GM21825 (cell line): ENCODE measurements at regions not wholly inside any gene's neighbourhood (a gene's known extent, or its start where the extent isn't known, plus 50 kb on each side); places are given as distances from the start of the nearest gene placed in this dataset.
"Not testable (repeated sequence)": the region's sequence is repeated elsewhere in the genome, so short reads cannot be mapped to it uniquely, and the experiment has no call there.

Experiments
- ATAC-seq: cut with Tn5 transposase; IDR thresholded peaks from one replicate; pipeline ENCODE4 v1.9.1; 2021; ENCODE audit warnings: mild to moderate bottlenecking, moderate library complexity; ENCODE audit not compliant: unreplicated experiment

DNA sequence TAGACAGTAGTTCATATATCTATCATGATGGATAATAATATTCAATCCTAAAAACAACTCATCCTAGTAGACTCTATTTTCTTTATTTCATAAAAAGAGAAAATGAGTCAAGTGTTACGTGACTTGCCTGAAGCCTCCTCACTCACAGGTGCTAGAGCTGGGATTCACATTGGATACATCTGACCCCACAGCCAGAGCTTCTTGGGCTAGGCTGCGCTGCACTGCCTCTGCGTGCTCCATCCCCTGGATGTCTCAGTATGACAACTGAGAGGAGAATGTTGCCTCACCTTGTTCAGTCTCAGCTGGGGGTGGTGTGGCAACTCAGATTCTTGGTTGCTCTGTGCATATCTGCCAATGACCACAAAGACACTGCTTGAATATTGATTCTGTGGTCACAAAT, 286.6 kb downstream of the LIG4 start:
- no peak for ATAC-seq

DNA sequence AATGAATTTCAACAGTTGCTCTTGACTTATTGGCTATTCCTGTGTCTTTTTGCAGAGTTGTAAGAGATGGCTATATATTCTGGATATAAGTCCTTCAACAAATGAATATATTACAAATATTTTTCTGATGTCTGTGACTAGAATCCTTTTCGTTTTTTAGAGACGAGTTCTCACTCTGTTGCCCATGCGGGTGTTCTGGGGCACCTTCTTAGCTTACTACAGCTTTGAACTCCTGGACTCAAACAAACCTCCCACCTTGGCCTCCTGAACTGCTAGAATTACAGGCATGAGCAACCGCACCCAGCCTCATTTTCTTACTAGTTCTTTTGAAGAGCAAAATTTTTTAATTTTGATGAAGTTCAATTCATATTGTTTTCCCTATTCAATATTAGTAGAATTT, 287.8 kb downstream of the LIG4 start:
- no peak for ATAC-seq

DNA sequence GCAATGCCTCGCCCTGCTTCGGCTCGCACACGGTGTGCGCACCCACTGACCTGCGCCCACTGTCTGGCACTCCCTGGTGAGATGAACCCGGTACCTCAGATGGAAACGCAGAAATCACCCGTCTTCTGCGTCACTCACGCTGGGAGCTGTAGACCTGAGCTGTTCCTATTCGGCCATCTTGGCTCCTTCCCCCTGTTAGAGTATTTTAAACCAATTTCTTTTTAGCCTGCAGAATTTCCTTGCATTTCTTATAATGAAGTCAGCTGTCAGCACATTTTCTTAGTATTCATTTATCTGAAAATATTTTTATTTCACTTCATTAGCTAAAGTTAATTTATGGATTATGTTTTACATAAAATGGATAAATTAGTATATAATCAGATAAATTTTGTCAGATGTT, 288.8 kb downstream of the LIG4 start:
- not testable (repeated sequence) for ATAC-seq

DNA sequence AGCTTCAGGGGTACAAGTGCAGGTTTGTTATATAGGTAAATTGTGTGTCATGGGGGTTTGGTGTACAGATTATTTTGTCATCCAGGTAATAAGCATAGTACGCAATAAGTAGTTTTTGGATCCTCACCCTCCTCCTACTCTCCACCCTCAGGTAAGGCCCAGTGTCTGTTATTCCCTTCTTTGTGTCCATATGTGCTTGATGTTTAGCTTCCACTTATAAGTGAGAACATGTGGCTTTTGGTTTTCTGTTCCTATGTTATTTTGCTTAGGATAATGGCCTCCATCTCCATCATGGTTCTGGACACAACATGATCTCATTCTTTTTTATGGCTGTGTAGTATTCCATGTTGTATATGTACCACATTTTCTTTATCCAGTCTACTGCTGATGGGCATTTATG, 298.4 kb downstream of the LIG4 start:
- not testable (repeated sequence) for ATAC-seq

DNA sequence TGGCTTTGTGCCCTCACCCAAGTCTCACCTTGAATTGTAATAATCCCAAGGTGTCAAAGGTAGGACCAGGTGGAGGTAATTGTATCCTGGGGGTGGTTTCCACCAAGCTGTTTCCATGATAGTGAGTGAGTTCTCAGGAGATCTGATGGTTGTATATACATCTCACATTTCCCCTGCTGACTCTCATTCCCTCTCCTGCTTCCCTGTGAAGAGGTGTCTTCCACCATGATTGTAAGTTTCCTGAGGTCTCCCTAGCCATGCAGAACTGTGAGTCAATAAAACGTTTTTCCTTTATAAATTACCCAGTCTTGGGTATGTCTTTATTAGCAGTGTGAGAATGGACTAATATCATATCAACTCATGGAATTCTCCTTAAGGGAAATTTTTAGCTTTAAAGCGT, 302.6 kb downstream of the LIG4 start:
- no peak for ATAC-seq

DNA sequence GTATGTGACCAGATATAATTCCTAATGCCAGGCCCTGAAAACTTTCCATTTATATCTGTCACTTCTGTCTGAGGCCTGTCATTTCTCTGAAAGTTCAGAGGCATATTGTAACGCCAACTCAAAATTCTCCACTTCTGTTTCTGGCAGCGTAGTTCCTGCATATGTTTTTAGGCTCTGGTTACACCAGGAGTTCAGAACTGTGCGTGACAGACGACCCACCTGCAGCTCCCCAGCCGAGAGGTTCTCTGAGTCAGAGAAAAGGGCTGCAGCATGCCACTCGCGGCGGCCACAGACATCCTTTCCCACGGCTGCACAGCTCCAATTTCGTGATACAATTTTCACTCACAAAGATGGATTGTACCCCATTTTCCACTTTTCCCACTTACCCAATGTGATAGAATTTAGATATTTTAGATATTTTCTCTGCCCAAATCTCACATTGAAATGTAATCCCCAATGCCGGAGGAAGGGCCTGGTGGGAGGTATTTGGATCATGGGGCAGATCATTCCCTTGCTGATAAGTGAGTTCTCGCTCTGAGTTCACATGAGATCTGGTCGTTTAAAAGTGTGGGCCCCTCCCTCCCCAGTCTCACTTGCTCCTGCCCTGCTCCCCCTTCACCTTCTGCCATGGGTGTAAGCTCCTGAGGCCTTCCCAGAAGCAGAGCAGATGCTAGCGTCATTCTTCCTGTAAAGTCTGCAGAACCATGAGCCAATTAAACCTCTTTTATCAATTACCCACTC, 308.1 kb downstream of the LIG4 start:
- ATAC-seq: no peak

DNA sequence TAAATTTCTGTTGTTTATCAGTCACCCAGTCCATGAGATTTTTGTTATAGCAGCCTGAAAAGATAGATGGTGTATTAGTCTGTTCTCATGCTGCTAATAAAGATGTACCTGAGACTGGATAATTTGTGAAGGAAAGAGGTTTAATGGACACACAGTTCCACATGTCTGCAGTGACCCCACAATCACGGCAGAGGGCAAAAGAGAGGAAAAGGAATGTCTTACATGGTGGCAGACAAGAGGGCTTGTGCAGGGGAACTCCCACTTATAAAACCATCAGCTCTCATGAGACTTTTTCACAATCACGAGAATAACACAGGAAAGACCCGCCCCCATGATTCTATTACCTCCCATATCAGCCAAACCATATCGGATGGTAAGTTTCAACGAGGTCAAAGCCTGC, 309.2 kb downstream of the LIG4 start:
- no peak for ATAC-seq

DNA sequence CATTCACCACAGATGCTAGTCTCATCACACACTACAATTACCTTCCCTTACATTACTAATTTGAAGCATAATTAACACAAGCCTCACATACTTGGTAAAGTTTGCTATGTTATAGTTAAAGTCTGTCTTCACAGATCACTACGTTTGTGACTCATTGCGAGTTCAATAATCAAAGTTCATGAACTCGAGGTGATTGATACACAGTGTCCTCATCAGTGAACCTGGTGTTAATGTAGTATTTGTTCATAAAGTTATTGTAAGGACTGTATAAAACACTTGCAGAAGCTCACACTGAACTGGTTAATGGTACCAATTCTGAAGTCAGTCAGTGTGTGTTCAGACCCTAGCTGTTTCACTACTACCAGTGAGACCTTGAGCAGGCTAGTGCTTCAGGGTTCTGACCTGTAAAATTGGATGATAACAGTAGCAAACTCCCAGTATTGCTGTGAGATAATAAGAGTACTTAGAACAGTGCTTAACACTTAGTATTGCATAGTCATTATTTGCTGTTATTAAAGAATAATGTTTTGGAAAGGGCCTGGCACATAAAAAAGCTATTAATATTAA, 313.3 kb downstream of the LIG4 start:
- no peak for ATAC-seq

DNA sequence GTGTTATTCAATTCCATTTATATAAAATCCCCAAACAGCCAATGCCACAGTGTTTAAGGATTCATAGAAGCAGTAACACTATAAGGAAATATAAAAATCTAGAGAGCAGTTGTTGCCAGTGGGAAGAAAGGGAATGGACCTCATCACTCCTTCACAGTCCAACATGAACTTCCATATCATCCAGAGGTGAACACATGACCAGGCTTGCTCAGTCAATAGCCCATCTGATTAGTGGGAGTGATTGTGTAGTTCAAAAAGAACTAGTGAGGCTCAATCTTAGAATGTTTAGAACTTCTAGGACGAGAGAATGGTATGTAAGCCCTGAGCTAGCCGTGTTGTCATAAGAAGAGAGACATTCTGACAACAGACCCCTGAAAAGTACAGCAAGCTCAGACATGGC, 314.1 kb downstream of the LIG4 start:
- ATAC-seq: no peak

DNA sequence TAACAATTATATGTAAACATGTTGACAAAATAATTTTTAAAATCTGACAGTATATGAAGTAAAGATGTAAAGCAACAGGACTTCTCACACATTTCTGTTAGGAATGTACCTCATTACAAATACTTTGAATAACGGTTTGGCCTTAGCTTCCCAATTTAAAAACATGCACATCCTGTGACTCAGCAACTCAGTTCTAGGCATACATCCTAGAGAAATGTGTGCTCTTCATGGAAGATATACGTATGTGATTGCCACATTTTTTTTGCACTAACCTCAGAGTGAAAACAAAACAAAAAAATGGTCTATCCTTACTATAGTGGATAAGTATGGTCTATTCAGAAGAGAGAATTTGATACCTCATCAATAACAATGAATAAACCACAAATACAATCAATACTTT, 314.6 kb downstream of the LIG4 start:
- ATAC-seq: no peak

DNA sequence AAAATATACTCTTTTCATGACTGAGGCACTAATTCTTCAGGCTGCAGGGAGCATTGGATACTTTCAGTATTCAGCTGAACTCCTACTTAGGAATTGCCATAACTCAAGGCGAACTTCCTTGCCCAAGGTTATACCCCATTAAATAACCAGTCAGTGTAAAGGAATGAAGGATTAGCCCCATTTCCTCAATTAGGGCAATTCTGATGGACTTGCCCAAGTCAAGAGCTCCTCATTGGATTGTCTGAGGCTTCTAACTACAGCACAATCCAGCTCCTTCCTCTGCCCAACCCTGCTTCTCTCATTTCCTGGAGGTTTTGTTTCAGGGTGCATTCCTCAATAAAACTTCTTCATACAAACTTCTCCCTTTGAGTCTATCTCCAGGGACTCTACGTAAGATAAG, 329.2 kb downstream of the LIG4 start:
- no peak for ATAC-seq

DNA sequence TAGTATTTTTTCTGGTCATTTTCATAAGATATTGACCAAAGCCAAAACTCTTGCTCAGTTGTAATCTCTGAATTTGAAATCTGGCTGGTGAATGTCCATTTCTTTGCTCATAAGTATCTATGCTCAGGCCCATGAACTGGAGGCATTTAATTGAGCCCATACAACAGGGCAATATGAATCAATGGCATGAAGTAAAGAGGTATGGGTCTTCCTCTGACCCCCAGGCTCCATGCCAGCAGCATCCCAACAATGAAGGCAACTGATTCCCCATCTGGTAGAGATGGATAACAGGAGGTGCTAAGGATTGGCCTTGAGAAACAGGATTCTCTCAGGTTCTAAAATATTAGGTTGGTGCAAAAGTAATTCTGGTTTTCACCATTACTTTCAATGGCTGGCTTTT, 330.8 kb downstream of the LIG4 start:
- ATAC-seq: no peak

DNA sequence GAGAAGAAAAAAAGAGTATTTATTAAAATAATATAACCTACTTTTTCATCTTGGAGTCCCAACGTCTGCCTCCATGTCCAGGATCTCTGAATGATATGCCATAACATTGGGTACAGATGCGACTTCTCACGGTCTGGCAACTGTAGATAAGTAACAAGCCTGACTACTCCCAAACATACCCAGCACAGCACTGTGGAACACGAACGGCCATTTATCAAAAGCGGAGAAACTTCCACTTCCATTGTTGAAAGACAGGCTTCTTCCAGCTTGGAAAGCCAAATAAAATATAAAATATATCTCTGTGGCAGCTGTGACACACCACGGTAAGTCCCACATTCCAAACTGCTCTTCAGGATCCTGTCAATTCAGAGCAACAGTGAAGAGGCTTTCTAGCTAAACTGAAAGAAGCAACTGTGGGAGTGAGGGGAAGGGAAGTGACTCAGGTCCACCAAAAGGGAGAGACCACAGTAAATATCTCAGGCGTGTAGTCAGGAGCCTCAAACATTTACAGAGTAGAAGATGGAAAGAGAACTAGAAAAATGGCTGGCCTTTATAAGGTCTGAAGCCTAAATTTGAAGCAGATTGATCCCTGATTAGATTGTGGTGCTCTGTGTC, 331.7 kb downstream of the LIG4 start:
- no peak for ATAC-seq

DNA sequence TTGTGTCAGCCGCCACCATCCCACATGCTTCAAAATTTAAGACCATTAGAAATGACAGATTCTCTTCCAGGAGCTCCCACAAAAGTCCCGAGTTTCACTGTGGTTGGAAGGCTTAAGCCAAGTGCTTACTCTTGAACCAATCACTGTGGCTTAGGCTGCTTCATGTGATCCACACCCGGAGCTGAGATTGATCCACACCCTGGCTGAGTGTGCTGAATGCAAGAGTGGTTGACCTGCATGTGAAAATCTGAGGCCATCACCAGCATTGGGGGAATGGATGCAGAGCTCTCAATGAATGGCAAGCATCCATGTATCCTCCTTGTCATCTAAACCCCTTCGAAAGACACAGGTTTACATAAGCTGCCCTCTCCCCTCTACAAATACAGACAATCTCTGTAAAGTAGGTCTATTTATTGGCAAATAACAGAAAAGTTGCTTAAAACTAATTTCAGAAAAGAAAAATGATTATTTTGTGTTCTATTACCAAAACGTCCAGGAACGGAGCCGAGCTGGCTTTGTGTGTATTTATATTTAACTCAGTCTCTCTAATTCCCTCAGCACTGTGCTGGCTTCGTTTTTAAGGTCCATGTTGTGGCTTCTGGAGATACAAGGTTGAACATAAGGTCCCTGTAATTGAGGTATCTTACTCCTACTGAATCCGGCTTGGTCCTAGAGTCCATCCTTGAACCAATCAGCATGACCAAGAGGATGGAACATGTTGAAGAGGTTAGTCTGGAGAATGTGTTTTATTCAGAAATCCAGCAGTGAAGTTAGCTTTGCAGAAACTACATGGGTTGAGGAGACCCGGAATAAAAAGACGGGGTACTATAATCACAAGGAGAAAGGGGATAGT, 332.4 kb downstream of the LIG4 start:
- ATAC-seq: no peak

DNA sequence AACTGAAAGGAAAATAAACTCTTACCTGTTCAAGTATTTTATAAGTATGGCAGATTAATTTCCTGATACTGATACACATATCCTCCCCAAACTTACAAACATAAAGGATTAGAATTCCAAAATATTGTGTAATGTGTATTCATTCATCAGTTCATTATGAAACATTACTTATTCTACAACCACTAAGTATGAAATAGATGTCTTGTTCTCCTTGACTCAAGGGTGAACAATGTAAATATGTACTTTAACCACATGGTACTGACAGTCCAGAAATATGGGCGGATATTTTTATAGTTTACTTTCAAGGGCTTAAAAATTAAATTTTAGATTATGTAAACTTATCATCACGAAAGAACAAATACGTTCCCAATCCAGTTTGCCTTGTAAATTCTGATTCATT, 334.0 kb downstream of the LIG4 start:
- ATAC-seq: no peak

DNA sequence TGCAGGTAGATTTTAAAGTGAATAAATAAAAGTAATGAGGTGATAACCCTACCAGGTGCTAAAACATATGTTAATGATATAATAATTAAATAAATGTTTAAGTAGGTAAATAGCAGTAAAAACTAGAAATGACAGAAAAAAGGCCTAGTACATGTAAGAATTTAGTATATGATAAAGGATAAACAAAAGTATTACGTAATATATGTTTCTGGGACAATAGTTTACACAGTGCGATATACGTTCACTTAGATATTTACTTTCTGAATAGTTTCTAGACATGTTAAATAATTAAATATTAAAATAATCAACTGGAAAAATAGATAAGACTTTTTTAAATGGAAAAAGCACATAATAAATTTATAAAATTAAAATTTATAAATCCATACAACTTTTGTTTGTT, 340.9 kb downstream of the LIG4 start:
- ATAC-seq: no peak

DNA sequence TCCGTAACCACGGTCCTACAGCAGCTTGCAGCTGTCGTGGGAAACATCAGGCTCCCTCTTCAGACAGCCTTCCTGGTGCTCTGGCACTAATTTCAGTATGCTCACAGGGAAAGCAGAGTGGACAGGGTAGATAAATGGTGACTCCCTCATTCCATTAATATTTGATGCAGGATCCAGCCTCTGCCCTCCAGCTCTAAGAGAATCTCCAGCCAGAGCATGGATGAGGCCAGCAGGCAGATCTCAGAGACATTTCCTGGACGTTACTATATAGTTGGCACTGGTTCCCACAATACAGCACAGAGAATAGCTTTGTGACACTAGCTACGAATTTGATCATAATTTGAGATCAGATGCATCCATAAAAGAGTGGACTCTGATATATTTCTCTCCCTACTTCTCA, 341.4 kb downstream of the LIG4 start:
- ATAC-seq: no peak

DNA sequence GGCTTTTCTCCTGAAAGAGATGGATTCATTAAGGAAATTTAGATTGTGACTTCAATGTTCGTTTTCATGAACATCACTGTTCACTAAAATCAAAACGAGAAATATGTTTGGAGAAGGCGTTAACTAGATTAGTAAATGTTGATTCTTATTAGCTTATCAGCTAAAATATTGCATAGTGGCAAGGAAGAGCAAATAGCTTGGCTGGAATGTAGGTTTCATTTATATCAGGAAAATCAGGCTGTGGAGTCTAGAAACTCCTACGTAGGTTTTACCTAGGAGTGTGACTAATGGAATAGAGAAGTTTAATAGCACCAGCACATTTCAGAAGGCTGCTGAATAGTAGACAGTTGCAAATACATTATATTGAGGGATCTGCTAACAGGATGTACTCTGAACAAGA, 344.9 kb downstream of the LIG4 start:
- no peak for ATAC-seq

DNA sequence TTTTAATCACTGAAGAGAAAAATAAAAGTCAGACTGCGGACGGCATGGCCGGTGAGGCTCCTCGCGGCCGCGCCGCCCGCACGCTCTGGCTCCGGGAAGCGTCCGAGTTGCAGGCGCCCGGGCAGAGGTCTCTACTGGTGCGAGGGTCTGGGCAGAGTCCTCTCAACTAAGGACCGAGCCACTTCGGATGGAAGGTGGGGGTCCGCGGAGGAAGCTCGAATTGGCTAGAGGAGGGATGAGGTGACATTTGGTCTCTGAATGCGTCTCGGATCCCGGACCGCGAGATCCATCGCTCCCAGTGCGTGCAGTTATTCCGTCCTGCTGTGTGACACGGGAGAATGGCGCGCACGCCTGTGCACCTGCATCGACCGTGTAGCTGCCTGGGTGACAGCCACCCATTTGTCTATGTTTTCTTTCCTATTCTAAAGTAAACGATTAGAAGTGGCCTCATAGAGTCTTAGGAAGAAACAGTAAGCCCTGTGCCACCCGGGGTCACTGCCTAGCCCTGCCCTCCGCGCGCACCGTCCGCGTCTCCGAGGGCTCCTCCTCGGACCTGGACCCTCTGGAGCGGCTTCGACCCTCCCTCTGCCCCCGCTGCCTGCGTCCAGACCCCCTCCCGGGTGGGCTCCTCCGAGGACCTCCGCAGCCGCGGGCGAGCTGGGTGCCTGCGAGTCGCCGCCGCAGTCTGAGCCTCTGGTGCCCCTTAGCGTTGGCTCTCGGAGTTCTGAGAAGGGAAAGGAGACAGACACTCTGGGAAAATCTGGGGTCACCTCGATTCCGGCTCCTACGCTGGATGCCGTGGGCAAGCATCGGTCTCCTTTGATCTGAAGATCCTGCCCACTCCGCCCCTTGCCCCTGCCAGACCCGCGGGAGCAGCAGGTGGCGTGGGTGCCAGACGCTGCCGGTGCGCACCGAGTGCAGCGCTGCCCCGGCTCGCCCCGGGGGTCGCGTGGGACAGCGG, 347.4 kb downstream of the LIG4 start:
- no peak for ATAC-seq

DNA sequence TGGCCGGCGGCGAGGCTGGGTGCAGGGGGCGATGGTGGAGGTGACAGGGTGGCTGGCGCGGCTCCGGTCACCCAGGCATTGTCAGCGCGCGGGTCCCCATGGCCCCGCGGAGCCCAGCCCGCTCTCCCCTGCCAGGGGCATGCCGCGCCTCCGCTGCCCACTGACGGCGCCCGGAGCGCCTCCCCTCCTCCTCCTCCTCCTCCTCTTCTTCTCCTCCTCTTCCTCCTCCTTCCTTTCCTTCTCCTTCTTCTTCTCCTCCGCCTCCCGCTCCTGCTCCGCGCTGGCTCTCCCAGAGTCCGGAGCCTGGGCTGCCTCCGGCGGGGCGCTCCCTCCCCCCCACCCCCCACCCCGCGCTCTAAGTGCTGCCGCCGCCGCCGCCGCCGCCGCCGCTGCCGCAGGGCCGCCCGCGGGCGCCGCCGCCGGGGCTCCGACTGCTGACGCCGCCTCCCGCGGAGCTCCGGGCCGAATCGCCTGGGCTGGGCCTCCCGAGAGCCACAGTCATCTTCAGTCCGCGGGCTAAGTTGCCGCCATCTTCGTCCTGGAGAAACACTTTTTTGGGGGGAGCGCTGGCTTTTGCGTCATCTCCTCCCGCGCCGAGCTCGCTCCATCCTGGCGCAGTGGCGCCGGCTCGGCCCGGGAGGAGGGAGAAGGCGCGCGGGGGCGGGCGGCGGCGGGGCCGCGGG, 348.3 kb downstream of the LIG4 start:
- ATAC-seq: no peak
